ENCODE measurements at regions not wholly inside any gene's neighbourhood (a gene's known extent, or its start where the extent isn't known, plus 50 kb on each side); places are given as distances from the start of the nearest gene placed in this dataset.

DNA sequence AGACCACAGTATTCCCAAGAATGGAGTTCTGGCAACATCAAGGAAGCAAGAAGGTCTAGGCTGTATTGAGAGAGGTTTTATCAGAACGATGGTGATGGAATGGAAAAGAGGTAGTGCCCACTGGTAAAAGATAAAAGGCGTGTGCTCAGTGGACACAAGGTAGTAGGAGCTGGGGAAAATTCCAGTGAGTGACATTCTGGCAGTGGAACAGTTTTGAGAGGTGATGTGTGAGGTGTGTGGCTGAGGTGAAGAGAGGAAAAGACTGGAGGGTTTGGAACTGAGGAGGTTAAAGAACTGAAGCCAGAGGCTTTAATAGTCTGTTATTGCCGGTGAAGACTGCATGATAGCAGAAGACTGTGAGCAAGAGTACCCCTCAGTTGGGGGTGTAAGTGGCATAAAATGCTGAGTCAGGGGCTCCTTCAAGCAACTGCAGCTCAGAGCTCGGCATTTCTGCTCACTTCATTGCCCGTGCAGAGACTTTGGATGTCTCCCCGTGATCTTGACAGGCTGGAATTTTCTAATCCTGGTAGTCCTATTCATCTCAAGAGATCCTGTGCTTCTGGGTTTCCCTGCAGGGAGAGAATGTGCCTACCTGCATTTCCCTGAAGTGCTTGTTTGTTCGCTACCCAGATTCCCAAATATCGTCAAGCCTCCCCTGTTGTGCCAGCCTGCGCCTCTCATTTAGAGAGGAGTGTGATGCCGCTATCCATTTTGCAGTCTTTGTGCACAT lies 191.0 kb downstream of the SATB1 start:
- Mint-ChIP-seq H3K9me3 (ENCODE audit: insufficient read depth) (no peaks in the 10 kb centered on the region), H3K36me3 (ENCODE audit: low read depth) (no peaks in the 10 kb centered on the region), H3K4me3 (no peak overlapping the region), H3K4me1 (ENCODE audit: low read depth) (no peaks in the 10 kb centered on the region), H3K27ac (no peak overlapping the region), H3K27me3 (ENCODE audit: low read depth) (peaks cover 6% of the 10 kb centered on the region)
- POLR2A ChIA-PET: no interaction called here
- ATAC-seq: no peak
- CTCF ChIA-PET: interaction anchor here (1.3 kb wide), 1 partner anchor 15 kb away, joined by 3 read pairs; no protein-coding TSS in a partner anchor
- DNase-seq: no peak

DNA sequence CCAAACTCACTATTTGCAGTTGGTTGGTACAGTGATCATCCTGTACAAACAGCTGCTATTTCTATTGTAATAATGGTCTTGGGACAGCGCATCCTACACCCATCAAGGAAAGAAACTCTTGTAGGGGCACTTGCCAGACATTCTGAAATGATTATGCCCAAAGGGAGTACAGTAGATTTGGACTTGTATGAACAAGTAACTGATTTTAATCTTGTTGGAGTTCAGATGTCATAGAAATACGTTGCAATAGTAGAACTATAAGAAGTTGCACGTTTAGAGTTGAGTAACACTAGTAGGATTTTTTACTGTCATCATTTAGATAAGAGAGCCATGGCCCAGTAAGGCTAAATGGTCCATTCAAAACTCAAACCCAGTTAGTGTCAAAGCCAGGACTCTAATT lies 192.8 kb downstream of the SATB1 start:
- ChIA-PET CTCF (no interaction called here), POLR2A (no interaction called here)
- Mint-ChIP-seq H3K36me3 (ENCODE audit: low read depth) (no peaks in the 10 kb centered on the region), H3K27me3 (ENCODE audit: low read depth) (peaks cover 6% of the 10 kb centered on the region), H3K9me3 (ENCODE audit: insufficient read depth) (no peaks in the 10 kb centered on the region), H3K27ac (no peak overlapping the region), H3K4me3 (no peak overlapping the region), H3K4me1 (ENCODE audit: low read depth) (no peaks in the 10 kb centered on the region)
- ATAC-seq (no peak), DNase-seq (no peak)

DNA sequence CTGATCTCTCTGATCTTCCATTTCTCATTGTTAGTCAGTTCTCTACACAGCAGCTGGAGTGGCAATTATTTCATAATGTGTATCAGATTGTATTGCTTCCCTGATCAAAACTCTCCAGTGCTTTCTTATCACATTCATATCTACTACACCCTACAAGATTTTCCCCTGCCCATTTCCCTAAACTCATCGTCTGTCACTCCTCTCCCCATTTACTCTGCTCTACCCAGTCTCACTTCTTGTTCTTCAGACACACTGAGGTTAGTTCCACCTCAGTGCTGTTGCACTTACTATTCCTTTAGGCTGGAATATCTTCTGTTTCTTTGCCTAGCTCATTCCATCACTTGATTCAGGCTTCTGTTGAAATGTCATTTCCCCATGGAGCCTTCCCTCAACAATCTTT lies 197.1 kb downstream of the SATB1 start:
- DNase-seq (no peak), ATAC-seq (no peak)
- Mint-ChIP-seq H3K27me3 (ENCODE audit: low read depth) (no peaks in the 10 kb centered on the region), H3K27ac (no peak overlapping the region), H3K36me3 (ENCODE audit: low read depth) (no peaks in the 10 kb centered on the region), H3K9me3 (ENCODE audit: insufficient read depth) (no peaks in the 10 kb centered on the region), H3K4me3 (no peak overlapping the region), H3K4me1 (ENCODE audit: low read depth) (peaks cover 13% of the 10 kb centered on the region)
- CTCF ChIA-PET: no interaction called here
- POLR2A ChIA-PET: interaction anchor here (0.6 to 0.9 kb wide), 2 partner anchors 9 to 96 kb away, joined by 4 read pairs; no protein-coding TSS in a partner anchor

DNA sequence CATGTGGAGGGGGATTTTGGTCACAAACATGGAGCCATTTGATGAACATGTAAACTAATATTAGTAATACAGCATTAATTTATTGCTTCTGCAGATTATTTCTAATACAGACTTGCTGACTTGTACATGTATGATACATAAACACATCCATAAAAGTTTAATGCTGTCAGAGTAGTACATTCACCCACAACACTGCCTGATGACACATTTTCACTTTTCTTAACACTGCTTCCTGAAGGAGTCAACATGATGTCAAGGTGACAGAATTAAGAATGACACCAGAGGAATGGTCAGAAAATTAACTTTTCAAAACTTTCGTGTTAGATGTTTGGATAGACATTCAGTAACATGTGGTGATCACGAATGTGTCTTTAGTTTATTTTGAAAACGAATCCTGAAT lies 199.4 kb downstream of the SATB1 start:
- no peaks in the 10 kb centered on the region for H3K9me3 Mint-ChIP-seq (ENCODE audit: insufficient read depth)
- CTCF ChIA-PET: interaction anchor here (0.7 kb wide), 1 partner anchor 204 kb away, joined by 4 read pairs; no protein-coding TSS in a partner anchor
- H3K36me3 Mint-ChIP-seq (ENCODE audit: low read depth): no peaks in the 10 kb centered on the region
- no peak overlapping the region for H3K4me3 Mint-ChIP-seq
- ATAC-seq: no peak
- H3K27ac Mint-ChIP-seq: no peak overlapping the region
- no peak for DNase-seq
- peaks cover 13% of the 10 kb centered on the region for H3K4me1 Mint-ChIP-seq (ENCODE audit: low read depth)
- no peaks in the 10 kb centered on the region for H3K27me3 Mint-ChIP-seq (ENCODE audit: low read depth)
- POLR2A ChIA-PET: no interaction called here

DNA sequence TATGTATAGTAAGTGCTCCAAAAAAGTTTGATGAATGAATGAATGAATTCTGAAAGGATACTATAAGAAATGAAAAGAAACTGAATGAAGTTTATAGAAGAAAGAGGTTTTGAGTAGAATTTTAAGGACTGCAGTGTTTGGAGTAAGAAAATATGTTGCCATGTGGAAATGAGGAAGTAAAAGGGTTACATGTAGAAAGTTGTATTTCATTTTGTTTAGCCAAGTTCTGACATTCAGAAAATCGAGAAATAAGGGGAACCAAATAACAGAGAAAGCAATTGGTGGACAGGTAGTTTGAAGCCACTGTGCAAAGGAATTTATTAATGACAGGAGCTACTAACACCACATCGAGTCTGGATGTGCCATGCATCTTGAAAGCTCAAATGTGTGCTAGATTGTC lies 200.7 kb downstream of the SATB1 start:
- CTCF ChIA-PET: no interaction called here
- Mint-ChIP-seq H3K27ac (no peak overlapping the region), H3K27me3 (ENCODE audit: low read depth) (no peaks in the 10 kb centered on the region), H3K36me3 (ENCODE audit: low read depth) (no peaks in the 10 kb centered on the region), H3K4me1 (ENCODE audit: low read depth) (peaks cover 13% of the 10 kb centered on the region), H3K4me3 (no peak overlapping the region), H3K9me3 (ENCODE audit: insufficient read depth) (no peaks in the 10 kb centered on the region)
- ATAC-seq: no peak
- no peak for DNase-seq
- POLR2A ChIA-PET: no interaction called here

DNA sequence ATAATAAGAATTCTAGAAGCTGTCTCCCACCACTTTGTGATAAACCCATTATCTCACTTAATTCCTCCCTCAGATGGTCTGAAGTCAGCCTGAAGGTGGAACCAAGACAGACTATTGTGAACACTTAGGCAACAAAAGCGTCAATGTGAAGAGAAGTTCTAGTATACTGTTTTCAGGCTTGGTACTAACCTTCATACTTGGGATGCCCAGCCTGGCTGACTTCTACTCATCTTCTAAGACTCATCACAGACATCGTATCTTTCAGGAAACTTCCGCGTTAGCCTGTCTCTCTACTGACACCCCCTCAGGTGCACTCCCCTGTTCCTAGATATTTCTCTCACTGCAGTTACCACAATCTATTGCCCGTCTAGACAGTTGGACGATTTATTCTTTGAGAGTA lies 201.2 kb downstream of the SATB1 start:
- Mint-ChIP-seq H3K4me1 (ENCODE audit: low read depth) (peaks cover 13% of the 10 kb centered on the region), H3K27ac (peak overlapping the region; percentile 54), H3K9me3 (ENCODE audit: insufficient read depth) (no peaks in the 10 kb centered on the region), H3K27me3 (ENCODE audit: low read depth) (no peaks in the 10 kb centered on the region), H3K36me3 (ENCODE audit: low read depth) (no peaks in the 10 kb centered on the region), H3K4me3 (no peak overlapping the region)
- CTCF ChIA-PET: no interaction called here
- POLR2A ChIA-PET: no interaction called here
- no peak for ATAC-seq
- no peak for DNase-seq

DNA sequence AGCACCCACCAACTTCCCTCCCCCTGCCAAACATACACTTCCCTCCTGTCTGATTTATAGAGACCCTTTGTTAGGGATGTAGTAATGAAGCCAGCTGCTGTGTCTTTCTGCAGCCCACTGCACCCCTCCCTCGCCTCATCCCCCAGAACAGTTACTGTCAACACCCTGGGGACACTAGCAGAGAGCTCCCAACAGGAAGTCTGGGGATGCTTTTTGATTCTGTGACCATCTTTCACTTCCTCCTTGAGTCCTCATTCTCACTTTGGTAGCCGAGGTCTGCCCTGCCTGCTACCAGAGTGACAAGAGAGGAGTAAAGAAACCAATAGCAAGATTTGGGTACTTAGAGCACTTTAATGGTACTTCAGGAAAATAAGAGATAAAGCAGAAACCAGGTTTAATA lies 201.6 kb downstream of the SATB1 start:
- Mint-ChIP-seq H3K36me3 (ENCODE audit: low read depth) (no peaks in the 10 kb centered on the region), H3K4me3 (no peak overlapping the region), H3K9me3 (ENCODE audit: insufficient read depth) (no peaks in the 10 kb centered on the region), H3K27ac (peak overlapping the region; percentile 31), H3K4me1 (ENCODE audit: low read depth) (peaks cover 13% of the 10 kb centered on the region), H3K27me3 (ENCODE audit: low read depth) (no peaks in the 10 kb centered on the region)
- CTCF ChIA-PET: no interaction called here
- ATAC-seq (peak; percentile 49), DNase-seq (no peak)
- POLR2A ChIA-PET: no interaction called here

DNA sequence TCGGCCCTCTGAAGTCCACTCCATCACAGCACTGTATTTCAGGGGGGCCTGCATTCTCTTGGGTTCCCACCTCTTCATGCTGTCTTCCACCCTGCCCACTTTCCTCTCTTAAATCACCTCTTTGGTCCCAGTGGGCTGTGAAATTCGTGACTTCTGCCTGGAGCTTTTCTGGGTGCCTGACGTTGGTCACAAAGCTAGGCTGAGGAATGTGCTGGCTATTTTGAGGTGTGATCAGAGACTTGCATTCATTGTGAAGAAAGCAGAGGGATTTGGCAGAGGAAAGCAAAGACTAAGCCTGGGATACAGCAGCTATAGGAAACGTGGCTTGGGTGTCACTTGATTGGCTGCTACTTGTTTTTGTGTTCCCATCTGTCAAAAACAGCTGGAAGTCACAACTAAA lies 202.5 kb downstream of the SATB1 start:
- Mint-ChIP-seq H3K36me3 (ENCODE audit: low read depth) (no peaks in the 10 kb centered on the region), H3K27me3 (ENCODE audit: low read depth) (no peaks in the 10 kb centered on the region), H3K9me3 (ENCODE audit: insufficient read depth) (no peaks in the 10 kb centered on the region), H3K27ac (no peak overlapping the region), H3K4me3 (no peak overlapping the region), H3K4me1 (ENCODE audit: low read depth) (peaks cover 13% of the 10 kb centered on the region)
- POLR2A ChIA-PET: no interaction called here
- ATAC-seq (no peak), DNase-seq (no peak)
- CTCF ChIA-PET: no interaction called here

DNA sequence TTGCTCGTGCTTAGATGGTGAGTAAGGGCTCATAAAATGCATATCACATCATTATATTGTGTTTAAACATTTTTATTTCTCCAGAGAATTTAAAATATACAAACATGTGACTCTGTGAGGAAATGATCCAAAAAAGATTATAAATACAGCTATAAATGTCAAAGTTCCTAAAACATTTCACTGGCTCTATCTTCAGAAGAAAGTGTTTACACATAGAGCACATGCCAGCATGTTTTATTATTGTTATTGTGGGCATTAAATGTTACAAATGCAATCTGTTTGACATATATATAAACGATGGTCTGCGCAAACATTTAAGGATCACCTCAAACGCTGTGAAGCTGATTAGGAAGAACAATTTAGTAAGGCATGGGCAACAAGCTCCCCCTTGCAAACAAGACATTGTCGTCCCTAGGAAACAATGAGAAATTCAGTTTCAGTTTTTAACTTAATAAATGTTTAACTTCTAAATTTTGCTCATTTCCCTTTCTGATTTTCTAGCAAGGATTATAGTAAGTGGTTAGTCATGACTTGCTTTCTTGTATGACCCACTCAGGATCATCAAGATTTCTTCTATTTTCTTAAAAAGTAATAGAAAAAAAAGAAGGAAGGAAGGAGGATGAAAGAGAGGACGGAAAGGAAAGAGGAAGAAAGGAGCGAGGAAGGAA lies 207.5 kb downstream of the SATB1 start:
- Mint-ChIP-seq H3K9me3 (ENCODE audit: insufficient read depth) (peaks cover 10% of the 10 kb centered on the region), H3K36me3 (ENCODE audit: low read depth) (no peaks in the 10 kb centered on the region), H3K4me3 (no peak overlapping the region), H3K27me3 (ENCODE audit: low read depth) (no peaks in the 10 kb centered on the region), H3K4me1 (ENCODE audit: low read depth) (peaks cover 8% of the 10 kb centered on the region), H3K27ac (no peak overlapping the region)
- ATAC-seq (no peak), DNase-seq (no peak)
- ChIA-PET POLR2A (no interaction called here), CTCF (interaction anchor here (0.6 kb wide), 1 partner anchor 584 kb away, joined by 3 read pairs; no protein-coding TSS in a partner anchor)

DNA sequence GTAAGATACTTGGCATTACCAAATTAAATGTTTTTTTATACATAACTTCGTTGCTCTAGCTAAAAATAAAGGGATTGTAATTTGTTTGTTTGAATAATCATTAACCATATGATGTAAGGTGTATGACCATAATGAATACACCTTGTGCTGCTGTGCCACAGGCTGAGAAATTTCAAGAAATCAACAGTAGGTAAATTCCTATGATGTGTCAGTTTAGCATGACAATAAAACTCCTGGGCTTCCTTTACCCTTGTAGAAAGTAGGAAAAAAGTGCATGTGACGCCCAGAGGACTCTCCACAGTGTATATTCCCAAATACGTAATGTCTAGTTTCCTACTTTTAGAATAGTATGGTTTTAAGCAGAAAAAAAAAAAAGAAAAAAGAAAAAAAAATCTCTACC lies 208.1 kb downstream of the SATB1 start:
- ChIA-PET POLR2A (no interaction called here), CTCF (no interaction called here)
- no peaks in the 10 kb centered on the region for H3K36me3 Mint-ChIP-seq (ENCODE audit: low read depth)
- no peak overlapping the region for H3K4me3 Mint-ChIP-seq
- DNase-seq (no peak), ATAC-seq (no peak)
- no peaks in the 10 kb centered on the region for H3K27me3 Mint-ChIP-seq (ENCODE audit: low read depth)
- H3K9me3 Mint-ChIP-seq (ENCODE audit: insufficient read depth): peaks cover 10% of the 10 kb centered on the region
- no peak overlapping the region for H3K27ac Mint-ChIP-seq
- peaks cover 8% of the 10 kb centered on the region for H3K4me1 Mint-ChIP-seq (ENCODE audit: low read depth)

DNA sequence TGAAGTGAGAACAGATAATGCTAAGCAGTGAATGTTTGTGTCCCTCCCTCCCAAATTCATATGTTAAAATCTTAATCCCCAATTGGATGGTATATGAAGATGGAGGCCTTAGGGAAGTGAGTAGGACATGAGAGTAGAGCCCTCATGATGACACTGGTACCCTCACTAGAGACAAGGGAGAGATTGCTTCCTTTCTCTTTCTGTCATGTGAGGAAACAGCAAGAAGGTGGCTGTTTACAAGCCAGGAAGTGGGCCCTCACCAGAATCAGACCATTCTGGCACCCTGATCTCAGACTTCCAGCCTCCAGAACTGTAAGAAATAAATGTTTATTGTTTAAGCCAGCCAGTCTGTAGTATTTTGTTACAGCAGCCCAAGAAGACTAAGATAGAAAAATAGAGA lies 209.5 kb downstream of the SATB1 start:
- ChIA-PET POLR2A (no interaction called here), CTCF (no interaction called here)
- peak overlapping the region; percentile 70 for H3K27ac Mint-ChIP-seq
- no peak overlapping the region for H3K4me3 Mint-ChIP-seq
- no peaks in the 10 kb centered on the region for H3K27me3 Mint-ChIP-seq (ENCODE audit: low read depth)
- DNase-seq (peak; percentile 29), ATAC-seq (peak; percentile 53)
- peaks cover 8% of the 10 kb centered on the region for H3K4me1 Mint-ChIP-seq (ENCODE audit: low read depth)
- peaks cover 10% of the 10 kb centered on the region for H3K9me3 Mint-ChIP-seq (ENCODE audit: insufficient read depth)
- H3K36me3 Mint-ChIP-seq (ENCODE audit: low read depth): no peaks in the 10 kb centered on the region

DNA sequence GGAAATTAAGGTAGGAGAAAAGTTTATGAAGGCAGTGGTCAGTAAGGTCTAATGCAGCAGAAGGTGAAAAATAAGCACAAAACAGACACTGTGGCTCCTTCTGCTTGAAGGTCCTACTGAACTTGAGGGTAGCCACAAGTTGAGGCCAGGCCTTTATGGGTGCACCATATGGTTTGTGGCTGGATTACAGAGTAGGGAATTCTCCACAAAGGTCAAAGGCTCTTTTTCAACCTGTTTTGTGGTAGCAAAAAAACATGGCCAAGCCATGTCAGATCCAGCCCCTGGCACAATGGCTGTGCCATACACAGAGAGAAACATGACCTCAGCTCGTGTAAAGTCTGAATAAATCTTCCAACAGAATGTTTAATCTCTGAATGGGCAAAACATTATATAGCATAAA lies 214.0 kb downstream of the SATB1 start:
- no peak for ATAC-seq
- Mint-ChIP-seq H3K4me1 (ENCODE audit: low read depth) (peaks cover 8% of the 10 kb centered on the region), H3K4me3 (no peak overlapping the region), H3K36me3 (ENCODE audit: low read depth) (no peaks in the 10 kb centered on the region), H3K27me3 (ENCODE audit: low read depth) (no peaks in the 10 kb centered on the region), H3K9me3 (ENCODE audit: insufficient read depth) (peaks cover 5% of the 10 kb centered on the region), H3K27ac (no peak overlapping the region)
- DNase-seq: no peak
- CTCF ChIA-PET: no interaction called here
- POLR2A ChIA-PET: no interaction called here

DNA sequence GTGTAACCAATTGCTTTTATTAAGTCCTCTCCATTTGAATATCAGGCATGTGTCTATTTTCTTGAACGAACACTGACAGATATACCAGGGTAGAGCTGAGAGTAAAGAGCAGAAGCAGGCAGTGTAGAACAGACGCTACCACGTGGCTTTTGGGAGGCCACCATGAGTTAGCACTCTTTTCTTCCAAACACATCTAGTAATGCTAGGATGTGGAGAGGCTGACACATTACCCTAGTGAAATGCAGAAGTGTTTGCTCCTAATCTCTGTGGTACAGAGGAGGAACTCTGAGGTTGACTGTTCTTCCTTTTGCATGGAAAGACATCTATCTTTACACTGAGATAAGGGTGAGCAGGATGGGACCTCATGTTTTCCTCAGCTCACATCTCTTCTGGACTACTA lies 216.3 kb downstream of the SATB1 start:
- Mint-ChIP-seq H3K27ac (no peak overlapping the region), H3K27me3 (ENCODE audit: low read depth) (no peaks in the 10 kb centered on the region), H3K36me3 (ENCODE audit: low read depth) (no peaks in the 10 kb centered on the region), H3K4me3 (no peak overlapping the region), H3K9me3 (ENCODE audit: insufficient read depth) (no peaks in the 10 kb centered on the region), H3K4me1 (ENCODE audit: low read depth) (no peaks in the 10 kb centered on the region)
- CTCF ChIA-PET: no interaction called here
- POLR2A ChIA-PET: no interaction called here
- DNase-seq: no peak
- no peak for ATAC-seq
